DND-41 (cell line): ENCODE measurements at regions not wholly inside any gene's neighbourhood (a gene's known extent, or its start where the extent isn't known, plus 50 kb on each side); places are given as distances from the start of the nearest gene placed in this dataset.
A peak's percentile ranks its signal among the peaks of the same experiment; 100 is the strongest.

Experiments used
- ATAC-seq: fragments of 200-7000 bp; cut with Tn5 transposase; 3 replicates; pipeline ENCODE4 v1.9.1; 2021; ENCODE audit warnings: low read depth; ENCODE audit not compliant: insufficient read depth
- DNase-seq: peaks from one replicate; pipeline ENCODE4 v3.0.0-alpha.2; 2020
- H2AFZ ChIP-seq: 2 replicates; pipeline ENCODE4 v1.6.0; 2012; ENCODE audit warnings: low read depth, low read length
- H3K27ac ChIP-seq: 2 replicates; pipeline ENCODE4 v1.5.1; 2012; ENCODE audit warnings: low read length, inconsistent platforms
- H3K27me3 ChIP-seq: fragments of 200-600 bp; sonication (generic); 2 replicates; pipeline ENCODE4 v1.6.0; 2012; ENCODE audit warnings: low read length, mild to moderate bottlenecking, inconsistent platforms; ENCODE audit not compliant: insufficient read depth, poor library complexity
- H3K36me3 ChIP-seq: 2 replicates; pipeline ENCODE4 v1.5.1; 2012; ENCODE audit warnings: low read length, inconsistent platforms; ENCODE audit not compliant: insufficient read depth
- H3K4me1 ChIP-seq: 2 replicates; pipeline ENCODE4 v1.5.1; 2012; ENCODE audit warnings: mild to moderate bottlenecking, low read length; ENCODE audit not compliant: insufficient read depth
- H3K4me2 ChIP-seq: 2 replicates; pipeline ENCODE4 v1.6.0; 2012; ENCODE audit warnings: mild to moderate bottlenecking, moderate library complexity, low read length, inconsistent platforms; ENCODE audit not compliant: insufficient read depth
- H3K4me3 ChIP-seq, 2 experiments: fragments of 200-600 bp in 1 of 2; shearing (Covaris generic) in 1 of 2; 2 replicates each; pipeline ENCODE4 v1.5.1; 2012 to 2016; ENCODE audit warnings: inconsistent platforms in 2 of 2, low read length in 2 of 2, mild to moderate bottlenecking in 2 of 2, low read depth in 1 of 2, moderate library complexity in 1 of 2
- H3K79me2 ChIP-seq: 2 replicates; pipeline ENCODE4 v1.6.0; 2012; ENCODE audit warnings: low read length, inconsistent platforms; ENCODE audit not compliant: insufficient read depth
- H3K9ac ChIP-seq: 2 replicates; pipeline ENCODE4 v1.6.0; 2012; ENCODE audit warnings: low read depth, mild to moderate bottlenecking, inconsistent platforms, low read length, moderate library complexity
- H3K9me3 ChIP-seq: 2 replicates; pipeline ENCODE4 v1.5.1; 2012; ENCODE audit warnings: low read length, moderate library complexity, mild to moderate bottlenecking, inconsistent platforms; ENCODE audit not compliant: insufficient read depth, severe bottlenecking
- H4K20me1 ChIP-seq: 2 replicates; pipeline ENCODE4 v1.6.0; 2012; ENCODE audit warnings: low read length; ENCODE audit not compliant: insufficient read depth
- EZH2 ChIP-seq: IDR thresholded peaks from 3 replicates; pipeline ENCODE4 v1.6.1; 2012; ENCODE audit warnings: borderline replicate concordance, low read depth, mild to moderate bottlenecking, moderate library complexity, low read length, inconsistent platforms; ENCODE audit not compliant: severe bottlenecking
- TF ChIP-seq, protein P1 (sequence below): IDR thresholded peaks from 2 replicates; pipeline ENCODE4 v1.5.1; 2012; ENCODE audit warnings: borderline replicate concordance, low read length, moderate library complexity, mild to moderate bottlenecking; ENCODE audit not compliant: poor library complexity, severe bottlenecking; ENCODE audit errors: extremely low read depth

DNA sequence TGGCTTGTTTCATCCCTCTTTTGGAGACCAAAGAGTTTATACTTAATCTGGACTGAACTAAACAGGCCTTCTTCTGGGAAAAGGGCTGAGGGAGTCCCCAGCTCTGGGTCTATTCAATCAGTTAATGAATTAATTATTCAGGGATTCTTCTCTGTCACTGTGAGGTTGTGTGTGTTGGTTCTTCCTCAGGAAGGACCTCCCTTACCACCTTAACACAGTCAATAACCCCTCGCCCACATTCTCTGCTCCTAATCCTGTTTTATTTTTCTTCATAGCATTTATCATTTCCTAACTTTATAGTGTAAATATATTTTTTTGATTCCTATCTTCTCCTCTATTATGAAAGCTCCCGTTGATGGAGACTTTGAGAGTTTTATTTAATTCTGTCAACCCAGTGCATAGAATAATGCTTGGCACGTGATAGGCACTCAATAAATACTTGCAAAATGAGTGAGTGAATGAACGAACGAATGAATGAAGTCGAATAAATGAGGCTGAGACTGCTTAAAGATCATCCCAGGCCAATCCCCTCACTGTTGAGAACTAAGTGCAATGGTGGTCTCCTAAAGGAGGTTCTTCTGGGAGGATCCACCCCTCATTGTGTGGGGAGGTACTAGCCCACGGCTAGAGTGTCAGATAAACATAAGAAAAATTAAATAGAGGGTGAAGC, 179.6 kb upstream of the JARID2 start:
- Histone ChIP-seq H3K9me3 (no peaks in the 10 kb centered on the region), H4K20me1 (no peaks in the 10 kb centered on the region), H3K79me2 (no peaks in the 10 kb centered on the region), H3K4me1 (no peaks in the 10 kb centered on the region), H3K4me3 (no peak overlapping the region), H3K36me3 (no peaks in the 10 kb centered on the region), H3K27me3 (no peaks in the 10 kb centered on the region), H3K4me2 (no peak overlapping the region), H3K9ac (no peak overlapping the region), H2AFZ (no peak overlapping the region), H3K27ac (no peak overlapping the region)
- ATAC-seq (no peak), DNase-seq (no peak)
- TF ChIP-seq EZH2, result no peak
- TF ChIP-seq, protein P1, sequence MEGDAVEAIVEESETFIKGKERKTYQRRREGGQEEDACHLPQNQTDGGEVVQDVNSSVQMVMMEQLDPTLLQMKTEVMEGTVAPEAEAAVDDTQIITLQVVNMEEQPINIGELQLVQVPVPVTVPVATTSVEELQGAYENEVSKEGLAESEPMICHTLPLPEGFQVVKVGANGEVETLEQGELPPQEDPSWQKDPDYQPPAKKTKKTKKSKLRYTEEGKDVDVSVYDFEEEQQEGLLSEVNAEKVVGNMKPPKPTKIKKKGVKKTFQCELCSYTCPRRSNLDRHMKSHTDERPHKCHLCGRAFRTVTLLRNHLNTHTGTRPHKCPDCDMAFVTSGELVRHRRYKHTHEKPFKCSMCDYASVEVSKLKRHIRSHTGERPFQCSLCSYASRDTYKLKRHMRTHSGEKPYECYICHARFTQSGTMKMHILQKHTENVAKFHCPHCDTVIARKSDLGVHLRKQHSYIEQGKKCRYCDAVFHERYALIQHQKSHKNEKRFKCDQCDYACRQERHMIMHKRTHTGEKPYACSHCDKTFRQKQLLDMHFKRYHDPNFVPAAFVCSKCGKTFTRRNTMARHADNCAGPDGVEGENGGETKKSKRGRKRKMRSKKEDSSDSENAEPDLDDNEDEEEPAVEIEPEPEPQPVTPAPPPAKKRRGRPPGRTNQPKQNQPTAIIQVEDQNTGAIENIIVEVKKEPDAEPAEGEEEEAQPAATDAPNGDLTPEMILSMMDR, result no peak

DNA sequence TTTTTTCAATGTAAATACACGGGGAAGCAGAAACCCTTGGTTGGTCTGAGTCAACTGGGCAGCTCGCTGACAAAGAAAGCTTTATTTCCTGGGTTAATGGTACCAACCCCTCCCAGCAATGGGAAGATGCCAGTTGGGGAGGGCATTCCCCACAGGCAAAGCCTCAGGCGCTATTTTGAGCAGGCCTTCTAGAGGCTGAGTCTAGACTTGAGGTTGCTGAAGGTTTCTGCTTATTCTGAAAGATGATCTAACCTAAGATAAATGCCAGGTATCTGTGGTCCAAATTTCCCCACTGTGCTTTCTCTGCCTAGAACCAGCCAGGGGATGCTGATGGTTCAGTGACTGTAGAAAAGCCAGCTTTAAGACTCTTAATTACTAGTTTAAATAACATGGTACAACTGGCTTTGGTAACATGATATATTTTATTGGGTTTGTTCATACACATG, 172.5 kb upstream of the JARID2 start:
- no peak overlapping the region for H2AFZ ChIP-seq
- H3K4me1 ChIP-seq, result no peaks in the 10 kb centered on the region
- H3K79me2 ChIP-seq, result no peaks in the 10 kb centered on the region
- H3K36me3 ChIP-seq, result no peaks in the 10 kb centered on the region
- ATAC-seq, result no peak
- no peak overlapping the region for H3K4me3 ChIP-seq
- no peak overlapping the region for H3K4me2 ChIP-seq
- no peak for DNase-seq
- no peak for TF ChIP-seq EZH2
- TF ChIP-seq, protein P1, result no peak
- no peaks in the 10 kb centered on the region for H4K20me1 ChIP-seq
- no peak overlapping the region for H3K27ac ChIP-seq
- H3K9ac ChIP-seq, result no peak overlapping the region
- H3K27me3 ChIP-seq, result no peaks in the 10 kb centered on the region
- H3K9me3 ChIP-seq, result no peaks in the 10 kb centered on the region

DNA sequence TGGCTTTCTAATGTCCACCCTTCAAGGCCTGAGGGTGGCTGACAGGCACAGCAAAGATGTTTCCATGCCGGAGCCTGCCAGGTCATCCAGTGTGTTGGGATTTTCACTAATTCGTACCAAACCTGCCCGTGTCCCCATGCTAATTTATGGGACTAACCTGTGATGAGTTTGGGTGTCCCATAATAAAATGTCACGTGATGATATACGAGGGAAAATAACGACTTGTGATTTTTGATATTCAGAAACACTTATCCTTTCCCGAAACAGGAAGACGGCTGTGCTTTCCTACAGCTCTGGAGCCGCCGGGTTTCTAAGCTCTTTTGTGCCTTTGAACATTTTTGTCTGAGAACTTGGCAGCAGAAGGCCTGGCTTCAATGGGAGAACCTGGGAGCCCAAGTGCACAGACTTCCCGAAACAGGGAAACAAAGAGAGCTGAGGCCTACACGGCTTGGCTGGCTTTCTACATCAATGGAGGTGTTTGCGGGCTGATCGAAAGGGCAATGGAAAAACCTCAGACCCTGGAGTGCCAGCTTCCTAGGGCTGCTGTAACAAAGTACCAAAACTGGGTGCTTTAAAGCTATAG, 171.9 kb upstream of the JARID2 start:
- Histone ChIP-seq H3K79me2 (no peaks in the 10 kb centered on the region), H3K4me3 (no peak overlapping the region), H3K4me1 (no peaks in the 10 kb centered on the region), H3K27me3 (no peaks in the 10 kb centered on the region), H2AFZ (peak overlapping the region; percentile 9; the same call in 1 of the 2 replicates), H4K20me1 (no peaks in the 10 kb centered on the region), H3K27ac (no peak overlapping the region), H3K36me3 (no peaks in the 10 kb centered on the region), H3K4me2 (no peak overlapping the region), H3K9me3 (no peaks in the 10 kb centered on the region), H3K9ac (no peak overlapping the region)
- no peak for ATAC-seq
- DNase-seq, result no peak
- TF ChIP-seq, protein P1, result no peak
- TF ChIP-seq EZH2, result no peak
